Esophagus (tissue), 2 donors: ENCODE measurements at regions not wholly inside any gene's neighbourhood (a gene's known extent, or its start where the extent isn't known, plus 50 kb on each side); places are given as distances from the start of the nearest gene placed in this dataset.

ENCODE experiments used
- H3K27ac ChIP-seq, 2 donors: one replicate each; pipeline ENCODE4 v1.5.1; 2013; ENCODE audit warnings: low read depth in 2 of 2, mild to moderate bottlenecking in 2 of 2, inconsistent platforms in 1 of 2, low read length in 1 of 2, moderate library complexity in 1 of 2
- H3K27me3 ChIP-seq, 2 donors: one replicate each; pipeline ENCODE4 v1.6.1; 2013; ENCODE audit warnings: low read length in 2 of 2, control low read depth in 1 of 2, mild to moderate bottlenecking in 1 of 2; ENCODE audit not compliant: insufficient read depth in 2 of 2, control insufficient read depth in 1 of 2
- H3K36me3 ChIP-seq, 2 donors: one replicate each; pipeline ENCODE4 v1.6.1; 2013; ENCODE audit warnings: low read length in 1 of 2; ENCODE audit not compliant: control insufficient read depth in 2 of 2, insufficient read depth in 2 of 2
- H3K4me1 ChIP-seq, 2 donors: one replicate each; pipeline ENCODE4 v1.6.1; 2013; ENCODE audit warnings: low read length in 1 of 2; ENCODE audit not compliant: control insufficient read depth in 2 of 2, insufficient read depth in 2 of 2
- H3K4me3 ChIP-seq, 2 donors: one replicate each; pipeline ENCODE4 v1.5.1; 2013; ENCODE audit warnings: low read length in 2 of 2, mild to moderate bottlenecking in 2 of 2, low read depth in 1 of 2, moderate library complexity in 1 of 2
- H3K9me3 ChIP-seq, 2 donors: one replicate each; pipeline ENCODE4 v1.6.1; 2013; ENCODE audit warnings: mild to moderate bottlenecking in 2 of 2, low read depth in 1 of 2, low read length in 1 of 2, moderate library complexity in 1 of 2; ENCODE audit not compliant: control insufficient read depth in 2 of 2, insufficient read depth in 1 of 2
- WGBS, 2 donors: extraction: QIAGEN DNeasy Blood & Tissue Kit; methylation state at CpG; one replicate each; pipeline ENCODE4 v1.1.7; 2013; 5-methylcytosine and 5-hydroxymethylcytosine counted together
- donor health status: healthy with polysubstance abuse.
- donor health status: Bipolar disorder and iron deficiency.

- 56 to 57% methylated on average over 2 of the region's 2 CpGs for WGBS, 2 donors
Observed at GRCh38 chr3:102593812-102594602, 159.2 kb downstream of the ZPLD1 start.

DNA sequence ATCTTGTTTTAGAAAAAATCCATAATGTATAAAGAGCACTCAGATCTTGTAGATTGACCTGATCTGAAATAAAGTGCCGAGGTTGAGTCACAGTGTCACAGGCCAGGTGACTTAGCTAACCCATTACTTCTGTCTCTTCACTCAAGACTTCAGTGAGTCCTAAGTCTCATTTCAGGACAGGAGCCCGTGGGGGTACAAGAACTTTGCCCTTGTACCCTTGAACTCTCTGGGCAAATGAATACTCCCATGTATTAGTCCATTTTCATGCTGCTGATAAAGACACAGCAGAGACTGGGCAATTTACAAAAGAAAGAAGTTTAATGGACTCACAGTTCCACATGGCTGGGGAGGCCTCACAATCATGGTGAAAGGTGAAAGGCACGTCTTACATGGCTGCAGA, 160.2 kb downstream of the ZPLD1 start:
- 67 to 68% methylated on average over 3 of the region's 3 CpGs for WGBS, 2 donors
- Histone ChIP-seq H3K36me3 (no peaks in the 10 kb centered on the region), H3K4me1 (no peaks in the 10 kb centered on the region), H3K4me3 (no peak overlapping the region), H3K9me3 (no peaks in the 10 kb centered on the region), H3K27me3 (no peaks in the 10 kb centered on the region), H3K27ac (no peak overlapping the region)

More at GRCh38 chr3:102593812-102594602, 159.2 kb downstream of the ZPLD1 start:
- H3K4me1 ChIP-seq, result no peaks in the 10 kb centered on the region
- no peaks in the 10 kb centered on the region for H3K9me3 ChIP-seq
- H3K27ac ChIP-seq, result no peak overlapping the region
- no peak overlapping the region for H3K4me3 ChIP-seq
- H3K36me3 ChIP-seq, result no peaks in the 10 kb centered on the region
- H3K27me3 ChIP-seq, result no peaks in the 10 kb centered on the region

DNA sequence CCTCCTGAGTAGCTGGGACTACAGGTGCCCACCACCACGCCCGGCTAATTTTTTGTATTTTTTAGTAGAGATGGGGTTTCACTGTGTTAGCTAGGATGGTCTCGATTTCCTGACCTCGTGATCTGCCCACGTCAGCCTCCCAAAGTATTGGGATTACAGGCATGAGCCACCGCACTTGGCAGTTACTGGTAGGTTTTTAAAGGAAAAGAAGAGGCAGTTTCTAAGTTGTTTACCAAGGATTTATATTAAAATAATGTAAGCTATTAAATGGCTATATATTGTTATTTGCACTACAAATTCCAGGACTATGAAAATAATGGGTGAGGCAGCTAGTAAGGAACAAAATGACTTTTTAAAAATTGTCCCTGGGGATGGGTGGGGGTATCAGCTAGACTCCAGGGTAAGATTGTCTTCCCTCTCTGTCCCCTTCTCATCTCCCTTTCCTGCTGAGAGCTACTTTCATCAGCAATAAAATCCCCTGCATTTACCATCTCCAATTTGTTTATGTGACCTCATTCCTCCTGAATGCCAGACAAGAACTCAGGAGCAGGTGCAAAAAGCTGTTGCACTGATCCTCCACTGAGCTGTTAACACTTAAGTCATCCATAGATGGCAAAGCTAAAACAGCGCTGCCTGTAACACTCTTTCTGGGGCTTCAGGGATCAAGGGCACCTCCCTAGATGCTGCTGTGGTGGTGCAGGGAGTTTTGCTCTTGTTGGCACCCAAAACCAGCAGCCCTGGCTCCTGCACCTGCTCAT, 165.2 kb downstream of the ZPLD1 start:
- Histone ChIP-seq H3K27me3 (no peaks in the 10 kb centered on the region), H3K9me3 (no peaks in the 10 kb centered on the region), H3K27ac (no peak overlapping the region), H3K4me1 (no peaks in the 10 kb centered on the region), H3K36me3 (no peaks in the 10 kb centered on the region), H3K4me3 (no peak overlapping the region)
- 86 to 91% methylated on average over 7 of the region's 7 CpGs for WGBS, 2 donors

DNA sequence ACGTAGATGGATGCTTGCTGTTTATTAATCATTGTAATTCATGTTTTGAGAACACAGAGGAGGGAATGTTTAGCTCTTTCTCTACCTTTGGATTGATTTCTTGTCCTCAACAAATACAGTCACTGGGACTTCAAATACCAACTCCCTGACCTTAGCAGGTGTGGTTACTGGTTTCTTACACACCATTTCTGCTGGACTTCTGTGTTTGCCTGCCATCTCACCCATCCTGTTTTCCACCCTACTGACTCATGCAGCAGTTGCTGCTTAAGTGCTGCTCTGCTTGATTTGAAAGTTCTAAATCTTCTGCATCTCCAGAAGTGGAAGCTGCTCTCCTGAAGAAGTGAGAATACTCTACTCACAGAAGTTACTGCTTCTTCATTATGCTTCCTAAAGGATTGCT, 170.3 kb downstream of the ZPLD1 start:
- Histone ChIP-seq H3K27ac (no peak overlapping the region), H3K4me1 (no peaks in the 10 kb centered on the region), H3K4me3 (no peak overlapping the region), H3K9me3 (no peaks in the 10 kb centered on the region), H3K36me3 (no peaks in the 10 kb centered on the region), H3K27me3 (no peaks in the 10 kb centered on the region)
- whole genome bisulfite sequencing, 2 donors, result 52 to 55% methylated on average over 1 of the region's 1 CpG

DNA sequence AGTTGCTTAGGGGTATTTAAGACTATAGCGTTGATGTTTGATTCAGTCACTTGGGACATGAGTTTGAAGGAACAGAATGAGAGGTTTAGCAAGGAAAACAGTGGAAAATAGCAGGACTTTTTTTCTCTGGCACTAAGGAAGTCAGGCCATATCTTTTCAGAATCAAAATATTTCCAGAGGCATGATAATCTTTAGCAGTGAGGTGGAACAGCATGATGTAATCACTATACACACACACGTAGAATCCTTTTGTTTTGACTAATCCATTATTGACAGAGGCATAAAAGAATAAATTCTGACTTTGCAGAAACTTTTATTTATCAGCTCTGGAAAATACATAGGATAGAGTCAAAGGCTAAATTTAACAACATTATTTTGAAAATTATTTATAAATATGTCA, 174.1 kb downstream of the ZPLD1 start:
- H3K36me3 ChIP-seq, result no peaks in the 10 kb centered on the region
- 42 to 49% methylated on average over 2 of the region's 2 CpGs for WGBS, 2 donors
- no peaks in the 10 kb centered on the region for H3K4me1 ChIP-seq
- H3K9me3 ChIP-seq, result no peaks in the 10 kb centered on the region
- H3K4me3 ChIP-seq, result no peak overlapping the region
- no peak overlapping the region for H3K27ac ChIP-seq
- H3K27me3 ChIP-seq, result no peaks in the 10 kb centered on the region

DNA sequence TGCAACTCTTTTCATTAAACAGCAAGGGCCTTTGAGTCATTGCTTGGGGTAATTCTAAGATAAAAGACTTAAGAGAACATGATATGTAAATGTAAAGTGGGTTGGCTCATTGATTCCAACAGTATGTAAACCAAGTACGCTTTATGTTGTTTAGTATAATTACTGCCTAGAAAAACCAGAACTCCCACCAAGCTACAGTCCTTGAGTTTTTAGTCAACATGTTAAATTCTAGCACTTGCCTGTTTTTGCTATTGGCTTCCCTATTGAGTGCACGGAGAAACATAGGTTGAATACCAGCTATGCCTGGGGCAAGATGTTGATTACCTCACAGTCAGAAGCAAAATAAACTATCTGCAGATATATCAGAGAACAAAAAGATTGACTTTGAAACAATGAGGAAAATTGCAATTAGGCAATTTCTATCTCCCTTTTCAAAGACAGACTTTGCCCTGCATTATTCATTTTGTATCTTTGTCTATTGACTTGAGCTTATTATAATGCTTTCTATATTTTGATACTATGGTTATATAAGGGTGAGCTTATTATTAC, 179.3 kb downstream of the ZPLD1 start:
- H3K4me1 ChIP-seq, result no peaks in the 10 kb centered on the region
- H3K9me3 ChIP-seq, result no peaks in the 10 kb centered on the region
- no peak overlapping the region for H3K4me3 ChIP-seq
- H3K36me3 ChIP-seq, result no peaks in the 10 kb centered on the region
- H3K27ac ChIP-seq, result no peak overlapping the region
- H3K27me3 ChIP-seq, result no peaks in the 10 kb centered on the region
- 79% methylated on average over 2 of the region's 2 CpGs for WGBS, 2 donors

GRCh38 chr3:102614585-102614984, 179.8 kb downstream of the ZPLD1 start:
- Histone ChIP-seq H3K4me1 (no peaks in the 10 kb centered on the region), H3K4me3 (no peak overlapping the region), H3K9me3 (no peaks in the 10 kb centered on the region), H3K27ac (no peak overlapping the region), H3K27me3 (no peaks in the 10 kb centered on the region), H3K36me3 (no peaks in the 10 kb centered on the region)
- 33 to 36% methylated on average over 2 of the region's 2 CpGs for WGBS, 2 donors

DNA sequence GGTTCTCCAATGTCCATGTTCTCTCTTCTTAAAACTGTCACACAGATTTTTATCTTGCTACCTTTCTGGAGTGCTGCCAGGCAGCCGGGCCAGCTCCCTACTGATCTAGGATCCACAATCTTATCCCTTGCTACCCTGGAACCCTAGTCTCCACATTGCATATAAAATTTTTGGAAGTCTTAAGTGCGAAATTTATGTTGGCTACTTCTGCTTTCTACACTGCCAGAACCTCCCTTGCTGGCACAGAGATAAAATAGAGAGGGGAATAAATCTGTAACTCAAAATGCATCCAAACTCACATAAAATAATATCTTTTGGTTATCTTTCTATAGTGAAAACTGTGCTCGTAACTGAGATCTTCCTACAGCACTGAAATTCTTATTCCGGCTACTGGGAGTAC, 182.6 kb downstream of the ZPLD1 start:
- Histone ChIP-seq H3K36me3 (no peaks in the 10 kb centered on the region), H3K4me1 (no peaks in the 10 kb centered on the region), H3K27me3 (no peaks in the 10 kb centered on the region), H3K4me3 (no peak overlapping the region), H3K9me3 (no peaks in the 10 kb centered on the region), H3K27ac (no peak overlapping the region)
- WGBS, 2 donors, result 71 to 82% methylated on average over 4 of the region's 4 CpGs

DNA sequence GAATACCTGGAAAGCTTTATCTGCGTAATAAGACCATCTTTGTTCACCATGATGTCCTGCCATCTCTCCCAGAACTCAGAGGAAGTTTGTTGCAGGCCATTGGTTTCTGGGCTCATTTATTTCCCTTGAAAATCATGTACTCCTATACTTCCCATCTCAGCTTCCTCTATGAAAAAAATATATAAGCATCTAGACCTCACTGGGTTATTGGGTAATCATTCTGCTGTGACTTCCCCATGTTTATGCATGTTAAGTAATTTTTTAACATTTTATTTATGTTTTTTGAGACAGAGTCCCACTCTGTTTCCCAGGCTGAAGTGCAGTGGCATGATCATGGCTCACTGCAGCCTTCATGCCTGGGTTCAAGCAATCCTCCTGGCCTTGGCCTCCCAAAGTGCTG, 184.5 kb downstream of the ZPLD1 start:
- H3K36me3 ChIP-seq, result no peaks in the 10 kb centered on the region
- H3K4me1 ChIP-seq, result no peaks in the 10 kb centered on the region
- no peak overlapping the region for H3K4me3 ChIP-seq
- H3K27ac ChIP-seq, result no peak overlapping the region
- 90 to 92% methylated on average over 1 of the region's 1 CpG for WGBS, 2 donors
- H3K27me3 ChIP-seq, result no peaks in the 10 kb centered on the region
- no peaks in the 10 kb centered on the region for H3K9me3 ChIP-seq
